Esophagus muscularis mucosa (tissue), 4 donors: ENCODE measurements at regions not wholly inside any gene's neighbourhood (a gene's known extent, or its start where the extent isn't known, plus 50 kb on each side); places are given as distances from the start of the nearest gene placed in this dataset.

Source experiments
- EP300 ChIP-seq: sonication (generic); formaldehyde crosslinking; IDR thresholded peaks from one replicate; pipeline ENCODE4 v1.6.1; 2017; ENCODE audit warnings: antibody characterized with exemption
- POLR2A ChIP-seq: fragments of 450-650 bp; IDR thresholded peaks from one replicate; pipeline ENCODE4 v1.6.1; 2017; ENCODE audit warnings: antibody characterized with exemption, moderate library complexity, mild to moderate bottlenecking, low read depth
- POLR2AphosphoS5 ChIP-seq, 2 donors: sonication (generic); formaldehyde crosslinking; IDR thresholded peaks; one replicate each; pipeline ENCODE4 v1.6.1; 2017; ENCODE audit warnings: antibody characterized with exemption in 2 of 2
- TF ChIP-seq, protein P1 (sequence below), 3 experiments: fragments of 200-600 bp in 2 of 3; fragments of 450-650 bp in 1 of 3; sonication (generic) in 2 of 3; IDR thresholded peaks; one replicate each; pipeline ENCODE4 v1.5.1; 2017 to 2019; ENCODE audit warnings: antibody characterized with exemption in 3 of 3, mild to moderate bottlenecking in 2 of 3, moderate library complexity in 1 of 3

DNA sequence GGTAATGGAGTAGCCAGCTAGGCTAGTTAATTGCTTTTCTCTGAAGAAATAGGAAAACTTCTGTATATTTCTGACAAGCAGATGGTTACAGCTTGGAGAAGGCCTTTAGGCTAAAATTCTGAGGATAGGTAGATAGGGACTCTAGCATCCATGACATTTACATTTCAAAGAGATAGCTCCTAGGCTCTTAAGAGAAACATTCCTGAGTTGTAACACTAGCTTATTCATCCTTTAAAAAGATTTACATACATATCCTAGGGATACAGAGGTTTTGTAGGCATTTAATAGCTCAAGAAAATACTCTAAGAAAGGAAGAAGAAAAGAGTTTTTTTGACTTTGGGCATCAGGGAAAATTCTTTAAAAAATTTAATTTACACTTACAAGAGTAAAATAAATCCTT, 130.9 kb upstream of the CCDC179 start:
- TF ChIP-seq, protein P1, sequence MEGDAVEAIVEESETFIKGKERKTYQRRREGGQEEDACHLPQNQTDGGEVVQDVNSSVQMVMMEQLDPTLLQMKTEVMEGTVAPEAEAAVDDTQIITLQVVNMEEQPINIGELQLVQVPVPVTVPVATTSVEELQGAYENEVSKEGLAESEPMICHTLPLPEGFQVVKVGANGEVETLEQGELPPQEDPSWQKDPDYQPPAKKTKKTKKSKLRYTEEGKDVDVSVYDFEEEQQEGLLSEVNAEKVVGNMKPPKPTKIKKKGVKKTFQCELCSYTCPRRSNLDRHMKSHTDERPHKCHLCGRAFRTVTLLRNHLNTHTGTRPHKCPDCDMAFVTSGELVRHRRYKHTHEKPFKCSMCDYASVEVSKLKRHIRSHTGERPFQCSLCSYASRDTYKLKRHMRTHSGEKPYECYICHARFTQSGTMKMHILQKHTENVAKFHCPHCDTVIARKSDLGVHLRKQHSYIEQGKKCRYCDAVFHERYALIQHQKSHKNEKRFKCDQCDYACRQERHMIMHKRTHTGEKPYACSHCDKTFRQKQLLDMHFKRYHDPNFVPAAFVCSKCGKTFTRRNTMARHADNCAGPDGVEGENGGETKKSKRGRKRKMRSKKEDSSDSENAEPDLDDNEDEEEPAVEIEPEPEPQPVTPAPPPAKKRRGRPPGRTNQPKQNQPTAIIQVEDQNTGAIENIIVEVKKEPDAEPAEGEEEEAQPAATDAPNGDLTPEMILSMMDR (IDR thresholded peaks at IDR 0.05): no peak
- no peak for TF ChIP-seq EP300
- TF ChIP-seq POLR2A: no peak
- no peak for TF ChIP-seq POLR2AphosphoS5 (IDR thresholded peaks at IDR 0.05)
